GM12878 (cell line): ENCODE measurements at regions not wholly inside any gene's neighbourhood (a gene's known extent, or its start where the extent isn't known, plus 50 kb on each side); places are given as distances from the start of the nearest gene placed in this dataset.

ENCODE experiments used
- ATAC-seq: fragments of 200-7000 bp; cut with Tn5 transposase; 3 replicates; pipeline ENCODE4 v1.9.1; 2020; ENCODE audit warnings: mild to moderate bottlenecking, moderate library complexity
- BruUV-seq: library from RNA; stranded (reverse); fragments of 400-500 nt; replicated peaks from 2 replicates; lab custom pipeline; 2021; lab: Mats Ljungman, UMichigan
- CTCF ChIA-PET: fragments of 300-600 bp; sonication (Branson Sonifier 250); formaldehyde crosslinking; extraction: SDS; loops from one replicate; lab custom pipeline; 2021; ENCODE audit warnings: inconsistent platforms; lab: Yijun Ruan, JAX
- POLR2A ChIA-PET: fragments of 350-600 bp; formaldehyde crosslinking; extraction: SDS; loops from one replicate; lab custom pipeline; 2021; ENCODE audit warnings: inconsistent platforms; lab: Charles Lee
- RAD21 ChIA-PET: fragments of 300-600 bp; sonication (Branson Sonifier 250); formaldehyde crosslinking; loops from one replicate; lab custom pipeline; 2023; ENCODE audit warnings: antibody characterized with exemption; ENCODE audit not compliant: unreplicated experiment; lab: Charles Lee
- SMC1A ChIA-PET: fragments of 300-600 bp; sonication (Branson Sonifier 250); formaldehyde crosslinking; loops from one replicate; lab custom pipeline; 2023; ENCODE audit not compliant: unreplicated experiment, uncharacterized antibody; lab: Charles Lee
- DNase-seq: peaks from one replicate; pipeline ENCODE4 v3.0.0-alpha.2; 2011; ENCODE audit warnings: low read depth, low spot score
- FAIRE-seq: peaks from 3 replicates; lab custom pipeline; 2011; peaks lifted over from hg19 to GRCh38; lab: Jason Lieb, UNC
- H2AFZ ChIP-seq: 2 replicates; pipeline ENCODE4 v1.6.0; 2011; ENCODE audit warnings: low read depth, low read length, control low read depth; ENCODE audit not compliant: control insufficient read depth
- H3K27ac ChIP-seq: 2 replicates; pipeline ENCODE4 v1.5.1; 2011; ENCODE audit warnings: control low read depth; ENCODE audit not compliant: control insufficient read depth, insufficient read depth
- H3K27me3 ChIP-seq, 2 experiments: replicated peaks in 1 of 2; 2 replicates each; pipeline versions ENCODE4 v1.6.0 to v1.6.1; 2011; ENCODE audit warnings: low read length in 1 of 2; ENCODE audit not compliant: control insufficient read depth in 2 of 2, insufficient read depth in 2 of 2
- H3K36me3 ChIP-seq, 2 experiments: 2 replicates each; pipeline ENCODE4 v1.5.1; 2011; ENCODE audit warnings: low read length in 1 of 2; ENCODE audit not compliant: control insufficient read depth in 2 of 2, insufficient read depth in 2 of 2
- H3K4me1 ChIP-seq: 2 replicates; pipeline ENCODE4 v1.6.1; 2011; ENCODE audit warnings: mild to moderate bottlenecking, low read length, moderate library complexity, mixed read lengths; ENCODE audit not compliant: control insufficient read depth, insufficient read depth
- H3K4me2 ChIP-seq: 2 replicates; pipeline ENCODE4 v1.6.0; 2011; ENCODE audit warnings: control low read depth; ENCODE audit not compliant: control insufficient read depth, insufficient read depth
- H3K4me3 ChIP-seq: fragments of 200-600 bp; sonication (generic); 2 replicates; pipeline ENCODE4 v1.5.1; 2016
- H3K79me2 ChIP-seq: 2 replicates; pipeline ENCODE4 v1.6.0; 2011; ENCODE audit warnings: low read length; ENCODE audit not compliant: control insufficient read depth, insufficient read depth
- H3K9ac ChIP-seq: 2 replicates; pipeline ENCODE4 v1.8.0; 2011; ENCODE audit warnings: low read length, control low read depth, mixed read lengths; ENCODE audit not compliant: control insufficient read depth, insufficient read depth
- H3K9me3 ChIP-seq: replicated peaks from 3 replicates; pipeline ENCODE4 v1.5.1; 2011; ENCODE audit warnings: mild to moderate bottlenecking, low read length; ENCODE audit not compliant: control insufficient read depth, insufficient read depth
- H4K20me1 ChIP-seq: 2 replicates; pipeline ENCODE4 v1.6.0; 2011; ENCODE audit not compliant: control insufficient read depth, insufficient read depth
- POLR2AphosphoS5 ChIP-seq: IDR thresholded peaks from 2 replicates; pipeline ENCODE4 v1.6.1; 2011; ENCODE audit warnings: mild to moderate bottlenecking, low read length, inconsistent platforms
- SRF ChIP-seq, 2 experiments: IDR thresholded peaks; 2 replicates each; pipeline ENCODE4 v1.6.1; 2011; ENCODE audit warnings: low read depth in 2 of 2, low read length in 2 of 2, mild to moderate bottlenecking in 1 of 2, moderate library complexity in 1 of 2
- WGBS: methylation state at CpG from one replicate; pipeline ENCODE4 v1.1.6; 2016; ENCODE audit warnings: low lambda C conversion rate; ENCODE audit not compliant: insufficient replicate concordance, insufficient coverage; ENCODE audit errors: missing lambda C conversion rate; 5-methylcytosine and 5-hydroxymethylcytosine counted together
- in situ Hi-C: fragments of 300-500 bp; cut with MboI; formaldehyde crosslinking; loops from 9 replicates; pipeline ENCODE4 v1.14.3; 2018; ENCODE audit warnings: mixed read lengths
- intact Hi-C: fragments of 100-400 bp; cut with micrococcal nuclease; formaldehyde crosslinking; loops from one replicate; pipeline ENCODE4 v1.14.2; 2022; ENCODE audit not compliant: unreplicated experiment
- TF ChIP-seq, protein P1 (sequence below): fragments of 450-650 bp; IDR thresholded peaks from 2 replicates; pipeline ENCODE4 v1.6.1; 2017; ENCODE audit warnings: mild to moderate bottlenecking, moderate library complexity

DNA sequence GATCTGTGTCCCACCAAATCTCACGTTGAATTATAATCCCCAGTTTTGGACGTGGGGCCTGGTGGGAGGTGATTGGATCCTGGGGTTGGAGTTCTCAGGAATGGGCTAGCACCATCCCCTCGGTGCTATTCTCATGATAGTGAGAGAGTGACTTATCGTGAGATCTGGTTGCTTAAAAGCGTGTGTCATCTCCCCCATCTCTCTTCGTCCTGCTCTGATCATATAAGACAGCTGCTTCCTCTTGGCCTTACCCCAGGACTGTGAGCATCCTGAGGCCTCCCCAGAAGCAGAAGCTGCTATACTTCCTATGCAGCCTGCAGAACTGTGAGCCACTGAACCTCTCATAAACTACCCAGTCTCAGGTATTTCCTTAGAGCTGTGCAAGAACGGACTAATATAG is 163.7 kb upstream of the NDUFV2 start:
- in situ Hi-C loops: loop anchor here (25.0 kb wide), 1 partner anchor 2002 kb away; no protein-coding TSS in a partner anchor
- WGBS: 42% methylated on average over 7 of the region's 7 CpGs
- H3K4me3 ChIP-seq: no peak overlapping the region
- no peaks in the 10 kb centered on the region for H3K4me1 ChIP-seq
- H3K27ac ChIP-seq: no peak overlapping the region
- no peak overlapping the region for H3K9ac ChIP-seq
- ATAC-seq: no peak
- POLR2A ChIA-PET: no interaction called here
- SMC1A ChIA-PET: no interaction called here
- no peak overlapping the region for H2AFZ ChIP-seq
- CTCF ChIA-PET: no interaction called here
- TF ChIP-seq, protein P1, sequence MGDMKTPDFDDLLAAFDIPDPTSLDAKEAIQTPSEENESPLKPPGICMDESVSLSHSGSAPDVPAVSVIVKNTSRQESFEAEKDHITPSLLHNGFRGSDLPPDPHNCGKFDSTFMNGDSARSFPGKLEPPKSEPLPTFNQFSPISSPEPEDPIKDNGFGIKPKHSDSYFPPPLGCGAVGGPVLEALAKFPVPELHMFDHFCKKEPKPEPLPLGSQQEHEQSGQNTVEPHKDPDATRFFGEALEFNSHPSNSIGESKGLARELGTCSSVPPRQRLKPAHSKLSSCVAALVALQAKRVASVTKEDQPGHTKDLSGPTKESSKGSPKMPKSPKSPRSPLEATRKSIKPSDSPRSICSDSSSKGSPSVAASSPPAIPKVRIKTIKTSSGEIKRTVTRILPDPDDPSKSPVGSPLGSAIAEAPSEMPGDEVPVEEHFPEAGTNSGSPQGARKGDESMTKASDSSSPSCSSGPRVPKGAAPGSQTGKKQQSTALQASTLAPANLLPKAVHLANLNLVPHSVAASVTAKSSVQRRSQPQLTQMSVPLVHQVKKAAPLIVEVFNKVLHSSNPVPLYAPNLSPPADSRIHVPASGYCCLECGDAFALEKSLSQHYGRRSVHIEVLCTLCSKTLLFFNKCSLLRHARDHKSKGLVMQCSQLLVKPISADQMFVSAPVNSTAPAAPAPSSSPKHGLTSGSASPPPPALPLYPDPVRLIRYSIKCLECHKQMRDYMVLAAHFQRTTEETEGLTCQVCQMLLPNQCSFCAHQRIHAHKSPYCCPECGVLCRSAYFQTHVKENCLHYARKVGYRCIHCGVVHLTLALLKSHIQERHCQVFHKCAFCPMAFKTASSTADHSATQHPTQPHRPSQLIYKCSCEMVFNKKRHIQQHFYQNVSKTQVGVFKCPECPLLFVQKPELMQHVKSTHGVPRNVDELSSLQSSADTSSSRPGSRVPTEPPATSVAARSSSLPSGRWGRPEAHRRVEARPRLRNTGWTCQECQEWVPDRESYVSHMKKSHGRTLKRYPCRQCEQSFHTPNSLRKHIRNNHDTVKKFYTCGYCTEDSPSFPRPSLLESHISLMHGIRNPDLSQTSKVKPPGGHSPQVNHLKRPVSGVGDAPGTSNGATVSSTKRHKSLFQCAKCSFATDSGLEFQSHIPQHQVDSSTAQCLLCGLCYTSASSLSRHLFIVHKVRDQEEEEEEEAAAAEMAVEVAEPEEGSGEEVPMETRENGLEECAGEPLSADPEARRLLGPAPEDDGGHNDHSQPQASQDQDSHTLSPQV: no peak
- TF ChIP-seq SRF (IDR thresholded peaks at IDR 0.05; ENCODE audit: low read depth in 2 of 2, low read length in 2 of 2) (no peak), POLR2AphosphoS5 (no peak)
- H3K79me2 ChIP-seq: no peaks in the 10 kb centered on the region
- RAD21 ChIA-PET: no interaction called here
- no peaks in the 10 kb centered on the region for H4K20me1 ChIP-seq
- intact Hi-C loops: no loop called here
- no peaks in the 10 kb centered on the region for H3K27me3 ChIP-seq
- BruUV-seq: no TSS peak
- no peak overlapping the region for H3K4me2 ChIP-seq
- no peak for FAIRE-seq
- no peaks in the 10 kb centered on the region for H3K9me3 ChIP-seq
- H3K36me3 ChIP-seq: no peaks in the 10 kb centered on the region
- no peak for DNase-seq
